GM10847 (cell line): ENCODE measurements at regions not wholly inside any gene's neighbourhood (a gene's known extent, or its start where the extent isn't known, plus 50 kb on each side); places are given as distances from the start of the nearest gene placed in this dataset.

Source experiments
- POLR2A ChIP-seq: IDR thresholded peaks from 2 replicates; pipeline ENCODE4 v1.6.1; 2011; ENCODE audit not compliant: insufficient read length; ENCODE audit errors: extremely low read depth

DNA sequence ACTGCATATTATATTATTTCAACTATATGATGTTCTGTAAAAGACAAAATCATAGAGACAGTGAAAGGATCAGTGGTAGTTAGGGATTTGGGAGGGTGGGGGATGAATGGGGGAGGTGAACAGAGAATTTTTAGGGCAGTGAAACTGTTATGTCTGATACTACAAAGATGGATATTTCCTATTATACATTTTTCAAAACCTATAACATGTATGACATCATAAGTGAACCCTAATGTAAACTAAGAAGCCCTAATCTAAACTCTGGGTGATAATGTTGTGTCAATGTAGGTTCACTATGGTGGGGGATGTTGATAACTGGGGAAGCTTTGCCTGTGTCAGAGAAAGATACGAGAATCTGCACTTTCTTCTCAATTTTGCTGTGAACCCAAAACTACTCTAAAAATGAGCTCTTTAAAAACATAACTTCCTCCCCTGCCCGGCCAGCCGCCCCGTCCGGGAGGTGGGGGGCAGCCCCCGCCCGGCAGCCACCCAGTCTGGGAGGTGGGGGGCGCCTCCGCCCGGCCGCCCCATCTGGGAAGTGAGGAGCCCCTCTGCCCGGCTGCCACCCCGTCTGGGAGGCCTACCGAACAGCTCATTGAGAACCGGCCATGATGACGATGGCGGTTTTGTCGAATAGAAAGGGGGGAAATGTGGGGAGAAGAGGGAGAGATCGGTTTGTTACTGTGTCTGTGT lies 234.4 kb downstream of the RPIA start:
- TF ChIP-seq POLR2A, result no peak

DNA sequence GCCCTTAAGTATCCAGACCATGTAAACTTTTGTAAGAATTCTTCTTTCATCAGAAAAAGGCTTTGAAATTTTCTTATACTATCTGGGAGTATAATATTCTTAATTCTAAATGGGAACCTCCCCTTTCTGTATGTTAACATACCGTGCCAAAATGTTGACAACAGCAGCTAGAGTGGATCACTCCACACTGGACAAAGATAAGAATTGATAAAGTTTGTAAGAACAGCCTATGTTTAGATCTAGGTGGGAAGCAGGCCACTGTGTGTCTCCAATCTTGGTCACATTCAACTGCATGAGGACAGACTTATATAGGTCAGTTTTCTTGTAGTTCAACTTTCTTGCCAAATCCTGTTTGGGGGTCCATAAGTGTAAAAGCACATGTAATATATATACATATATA lies 235.7 kb downstream of the RPIA start:
- TF ChIP-seq POLR2A, result no peak

DNA sequence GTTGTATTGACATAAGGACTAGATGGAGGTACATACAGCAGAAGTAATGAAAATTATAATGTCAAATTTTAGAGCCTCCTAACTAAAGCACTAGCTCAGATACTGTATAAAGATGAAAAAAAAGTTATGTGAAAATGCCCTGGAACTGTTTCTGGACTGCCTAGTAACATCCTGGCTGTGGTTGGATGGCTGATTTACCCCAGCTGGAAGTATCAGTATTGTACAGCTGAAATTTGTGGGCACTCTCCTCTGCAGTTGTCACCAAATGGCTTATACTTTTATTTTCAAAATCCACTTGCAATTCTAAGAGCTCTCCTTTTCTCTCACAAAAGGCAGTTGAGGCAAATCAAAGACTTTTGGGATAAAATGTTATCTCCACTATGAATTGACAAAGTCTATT lies 239.2 kb downstream of the RPIA start:
- no peak for TF ChIP-seq POLR2A

DNA sequence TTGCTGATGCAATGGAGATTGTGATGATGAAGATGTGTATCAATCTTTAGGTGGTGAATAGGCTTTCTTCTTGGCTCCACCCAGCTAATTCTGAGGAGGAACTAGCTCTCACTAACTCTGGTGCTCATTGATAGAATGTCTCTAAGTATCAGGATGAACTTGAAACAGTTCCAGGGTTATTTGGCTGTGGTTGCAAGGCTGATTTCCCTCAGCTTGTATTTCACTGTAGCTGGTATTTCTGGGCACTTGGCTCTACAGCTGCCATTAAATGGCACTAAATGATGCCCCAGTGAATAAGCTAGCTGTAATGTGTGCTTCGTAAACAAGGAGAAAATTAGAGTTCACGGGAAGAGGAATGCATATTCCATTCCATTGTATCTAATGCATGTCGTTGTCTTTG lies 241.2 kb downstream of the RPIA start:
- TF ChIP-seq POLR2A, result no peak

DNA sequence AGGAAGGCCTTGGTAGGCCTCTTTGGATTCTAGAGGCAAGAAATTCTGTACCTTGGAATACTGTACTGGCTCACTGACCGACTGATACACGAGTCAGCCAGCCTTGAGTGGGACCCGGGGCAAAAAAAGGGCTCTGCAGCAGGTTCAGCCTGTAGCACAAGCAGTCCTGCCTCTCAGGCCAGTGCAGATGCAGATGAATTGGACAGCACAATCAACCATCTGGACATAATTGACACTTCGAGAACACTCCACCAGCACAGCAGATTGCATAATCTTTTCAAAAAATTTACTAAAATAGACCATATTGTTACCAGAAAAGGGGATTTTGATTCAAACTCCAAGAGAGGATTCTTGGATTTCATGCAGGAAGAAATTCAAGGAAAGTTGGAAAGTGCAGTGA lies 241.6 kb downstream of the RPIA start:
- TF ChIP-seq POLR2A, result no peak

DNA sequence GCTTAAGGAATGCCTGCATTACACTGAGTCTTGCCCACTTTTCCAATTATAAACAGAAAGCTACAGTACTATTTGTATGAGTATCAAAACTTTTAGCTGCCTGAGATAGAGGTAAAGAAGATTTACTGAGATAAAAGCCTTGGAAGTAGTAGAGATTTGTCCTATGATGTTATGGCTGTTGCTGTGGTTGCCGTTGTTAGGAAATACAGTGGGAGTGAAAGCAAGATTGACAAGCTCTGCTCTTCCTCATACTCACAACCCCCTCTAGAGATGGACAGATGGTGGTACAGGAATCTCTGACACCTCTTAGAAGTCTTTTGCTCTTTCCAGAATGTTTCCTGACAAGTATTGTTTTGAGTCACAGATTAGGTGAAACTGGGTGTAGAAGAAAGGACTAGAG lies 242.5 kb downstream of the RPIA start:
- TF ChIP-seq POLR2A, result no peak

DNA sequence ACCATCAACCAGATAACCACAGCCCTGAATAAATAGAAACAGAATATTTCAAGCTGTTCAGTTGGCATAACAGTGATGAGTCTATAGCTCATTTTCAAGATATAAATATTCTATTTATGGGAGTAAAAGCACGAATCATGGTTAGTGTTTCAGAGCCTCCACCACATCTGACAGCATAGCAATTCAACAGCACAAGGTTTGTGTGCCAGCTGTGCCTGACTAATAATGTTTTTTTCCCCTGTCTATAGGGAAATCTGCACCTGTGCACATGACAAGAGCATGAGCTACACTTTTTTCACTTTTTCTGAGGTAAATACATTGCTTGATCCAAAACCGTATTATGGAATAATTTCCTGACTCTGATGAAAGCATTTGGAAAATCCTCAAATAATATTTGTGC lies 251.3 kb downstream of the RPIA start:
- TF ChIP-seq POLR2A, result no peak

DNA sequence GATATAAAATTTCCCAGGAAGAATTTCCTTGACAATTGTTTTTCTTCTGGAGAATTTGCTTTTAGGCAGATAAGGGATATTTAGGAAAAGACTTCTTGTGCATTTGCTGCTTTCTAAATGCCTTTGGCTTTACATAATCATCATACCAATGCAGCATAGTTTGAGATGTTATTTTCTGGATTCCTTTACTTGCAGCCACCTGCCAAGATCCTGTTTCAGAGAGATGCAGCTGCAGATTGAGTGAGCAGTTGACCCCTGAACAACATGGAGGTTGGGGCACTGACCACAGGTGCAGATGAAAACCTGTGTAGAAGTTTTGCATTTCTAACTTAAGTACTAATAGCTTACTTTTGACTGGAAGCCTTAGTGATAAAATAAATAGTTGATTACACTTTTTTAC lies 257.9 kb downstream of the RPIA start:
- TF ChIP-seq POLR2A, result no peak

DNA sequence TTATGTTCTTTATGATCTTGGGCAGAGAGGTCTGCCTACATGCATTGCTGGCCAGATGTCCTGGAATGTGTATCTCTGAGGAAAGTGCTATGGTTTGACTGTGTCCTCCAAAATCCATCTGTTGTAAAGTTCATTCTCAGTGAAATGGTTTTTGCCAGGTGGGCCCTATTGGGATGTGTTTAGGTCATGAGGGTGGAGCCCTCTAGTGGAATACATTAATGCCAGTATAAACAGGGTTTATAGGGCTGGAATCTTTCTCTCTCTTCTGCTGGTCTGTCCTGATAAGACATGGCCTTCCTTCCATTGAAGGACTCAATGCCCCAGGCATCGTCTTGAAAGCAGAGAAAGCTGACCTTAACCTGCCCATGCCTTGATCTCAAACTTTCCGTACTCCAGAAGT lies 258.5 kb downstream of the RPIA start:
- no peak for TF ChIP-seq POLR2A

DNA sequence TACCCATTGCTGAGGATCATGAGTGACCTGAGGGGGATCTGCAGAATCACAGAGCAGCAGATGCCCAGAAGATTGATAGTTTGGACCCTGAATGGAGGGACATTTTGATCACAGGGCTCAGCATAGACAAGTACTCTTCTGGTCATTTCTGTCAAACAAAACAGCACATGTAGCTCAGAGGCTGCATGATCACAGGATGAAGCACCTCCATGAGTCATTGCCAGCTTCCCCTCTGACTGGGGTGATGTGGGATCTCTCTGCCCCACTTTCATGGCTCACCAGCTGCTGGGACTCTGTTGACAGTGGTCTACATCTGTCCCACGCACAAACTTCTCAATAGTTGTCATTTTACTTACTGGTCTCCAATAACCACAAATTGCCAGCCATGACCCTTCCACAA lies 264.1 kb downstream of the RPIA start:
- TF ChIP-seq POLR2A, result no peak

DNA sequence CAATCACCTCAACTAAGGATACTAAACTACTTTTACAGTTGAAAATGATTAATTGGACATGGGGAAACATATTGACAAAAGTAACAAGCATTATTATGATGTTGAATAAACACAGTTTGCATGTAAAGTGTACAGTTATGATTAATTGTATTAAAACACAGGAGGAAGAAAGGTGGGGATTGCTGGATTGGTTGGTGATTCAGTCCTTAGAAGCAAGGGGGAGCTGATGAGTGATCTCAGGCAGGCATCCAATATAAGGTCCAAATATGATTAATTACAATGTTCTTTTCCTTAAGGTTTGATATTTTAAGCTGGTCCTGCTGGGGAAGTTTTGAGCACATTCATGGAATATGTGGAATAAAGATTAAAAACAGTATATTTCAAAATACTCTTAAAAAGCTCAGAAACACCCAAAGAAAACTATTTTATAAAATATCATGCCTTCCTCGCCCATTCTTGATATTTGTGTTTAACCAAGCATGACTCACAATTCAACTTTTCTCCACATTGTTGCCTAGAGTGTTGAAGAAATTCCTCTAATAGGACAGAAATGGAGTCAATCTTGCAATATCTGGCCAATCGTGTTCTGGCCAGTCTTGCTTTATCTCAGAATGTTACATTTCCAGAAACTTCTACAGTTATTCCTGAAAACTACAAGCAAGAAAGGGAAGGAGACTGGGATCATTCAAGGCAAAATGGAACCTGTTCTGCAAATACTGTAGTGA lies 268.2 kb downstream of the RPIA start:
- TF ChIP-seq POLR2A, result no peak

DNA sequence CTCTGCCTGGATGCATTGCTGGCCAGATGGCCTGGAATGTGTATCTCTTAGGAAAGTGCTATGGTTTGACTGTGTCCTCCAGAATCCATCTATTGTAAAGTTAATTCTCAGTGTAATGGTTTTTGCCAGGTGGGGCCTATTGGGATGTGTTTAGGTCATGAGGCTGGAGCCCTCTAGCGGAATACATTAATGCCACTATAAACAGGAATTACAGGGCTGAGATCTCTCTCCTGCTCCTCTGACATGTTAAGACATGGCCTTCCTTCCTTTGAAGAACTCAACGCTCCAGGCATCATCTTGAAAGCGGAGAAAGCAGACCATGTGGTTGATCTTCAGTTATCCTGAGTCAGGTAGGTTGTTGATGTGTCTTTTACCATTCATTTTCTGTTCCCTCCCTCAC lies 276.4 kb downstream of the RPIA start:
- TF ChIP-seq POLR2A, result no peak

DNA sequence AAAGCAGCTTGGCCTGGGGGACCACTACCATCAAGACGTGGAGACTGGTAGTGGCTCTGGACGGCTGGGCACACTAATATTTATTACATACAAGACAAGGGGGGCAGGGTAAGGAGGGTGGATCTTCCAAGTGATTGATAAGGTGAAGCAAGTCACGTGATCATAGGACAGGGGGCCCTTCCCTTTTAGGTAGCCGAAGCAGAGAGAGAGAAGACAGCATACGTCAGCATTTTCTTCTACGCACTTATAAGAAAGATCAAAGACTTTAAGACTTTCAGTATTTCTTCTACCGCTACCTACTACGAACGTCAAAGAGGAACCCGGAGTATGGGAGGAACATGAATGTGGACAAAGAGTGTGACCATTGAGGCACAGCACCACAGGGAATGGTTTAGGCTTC lies 307.9 kb downstream of the RPIA start:
- TF ChIP-seq POLR2A, result no peak

DNA sequence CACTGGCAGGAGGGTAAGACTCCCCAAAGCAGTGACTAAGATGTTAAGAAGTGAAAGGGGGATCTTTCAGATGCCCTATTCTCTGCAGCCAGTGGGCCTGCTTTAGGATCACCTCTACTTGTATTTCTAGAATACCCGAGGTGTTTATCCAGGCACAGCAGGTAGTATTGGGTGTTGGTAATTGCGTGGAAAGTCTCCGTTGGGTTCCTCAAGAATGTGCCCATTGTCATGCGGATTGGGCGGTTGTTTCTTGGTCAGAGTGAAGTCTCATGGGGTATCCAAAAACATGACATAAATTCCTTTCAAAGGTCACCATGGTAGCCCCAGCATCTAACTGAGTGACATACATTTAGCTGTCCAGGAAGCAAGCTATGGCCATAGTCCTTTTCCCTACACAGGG lies 308.8 kb downstream of the RPIA start:
- TF ChIP-seq POLR2A, result no peak
